Non-pigmented ciliary epithelial cell (primary cell): ENCODE measurements at regions not wholly inside any gene's neighbourhood (a gene's known extent, or its start where the extent isn't known, plus 50 kb on each side); places are given as distances from the start of the nearest gene placed in this dataset.

ENCODE experiments used
- DNase-seq: peaks from one replicate; pipeline ENCODE4 v3.0.0-alpha.2; 2010; ENCODE audit warnings: low read depth

- DNase-seq: no peak
Observed at GRCh38 chr4:38563707-38564495, 100.1 kb upstream of the KLF3 start.

DNA sequence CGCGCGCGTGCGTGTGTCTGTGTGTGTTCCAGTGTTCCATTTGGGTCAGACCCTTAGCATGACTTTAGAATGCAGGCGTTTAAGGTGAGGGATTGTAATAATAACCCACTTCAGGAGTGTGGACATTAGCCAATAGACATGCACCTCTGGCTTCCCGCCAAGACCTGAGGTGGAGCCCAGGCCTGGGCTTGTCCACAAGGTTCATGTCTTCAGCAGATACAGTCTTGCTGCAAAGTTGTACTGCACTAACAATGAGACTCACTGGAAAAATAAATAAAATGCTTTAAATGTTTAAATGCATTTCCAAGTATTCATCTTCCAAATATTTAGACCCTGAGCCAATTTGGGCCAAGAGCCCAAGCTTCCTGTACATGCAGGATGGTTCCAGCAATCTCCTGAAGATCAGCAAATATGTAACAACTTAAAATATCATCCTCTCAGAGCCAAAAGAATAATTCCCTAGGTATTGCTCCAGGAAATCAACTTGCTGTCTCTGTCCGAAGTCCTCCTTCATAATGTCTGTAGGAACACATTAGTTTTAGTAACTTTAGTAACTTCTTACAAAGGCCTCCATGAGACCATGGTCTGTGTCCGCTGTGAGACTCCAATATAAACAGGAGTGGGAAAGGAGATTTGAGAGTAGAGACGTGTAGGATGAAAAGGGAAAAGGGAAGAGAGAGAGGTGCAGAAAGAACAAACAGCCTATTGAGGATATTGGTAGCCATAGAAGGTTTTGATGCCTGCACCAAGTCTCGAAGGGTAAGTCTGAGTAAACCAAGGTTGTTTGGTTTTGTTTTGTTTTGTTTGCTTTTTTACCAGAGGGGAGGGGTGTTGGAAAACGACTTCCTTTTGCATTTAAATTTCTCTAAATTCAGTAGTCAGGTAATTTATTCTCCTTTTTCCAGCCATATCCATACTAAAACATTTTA, 98.5 kb upstream of the KLF3 start:
- DNase-seq: no peak

DNA sequence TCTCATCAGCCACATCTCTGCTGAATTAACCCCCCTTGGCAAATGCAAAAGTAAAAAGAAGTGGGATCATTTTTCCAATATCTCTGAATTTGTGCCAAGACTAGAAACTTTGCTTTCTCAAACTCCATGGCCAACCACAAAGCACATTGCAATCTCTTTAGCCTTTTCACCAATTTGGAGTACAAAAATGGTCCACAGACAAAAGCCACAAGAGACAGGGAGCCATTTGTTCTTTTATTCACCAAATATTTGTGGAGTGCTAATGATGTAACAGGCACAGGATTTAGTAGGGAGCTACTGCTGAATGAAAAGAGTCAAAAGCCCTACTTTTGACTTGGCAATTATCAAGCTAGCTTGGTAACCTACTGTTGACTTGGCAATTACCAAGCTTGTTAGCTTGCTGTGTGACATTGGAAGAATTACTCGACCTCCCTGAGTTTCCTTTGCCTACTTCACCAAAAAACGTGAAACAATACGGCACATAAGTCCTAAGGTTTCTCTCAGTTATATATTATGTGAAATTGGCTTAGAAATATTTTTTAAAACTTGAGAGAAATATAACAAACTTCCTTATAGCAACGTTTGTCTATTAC, 97.1 kb upstream of the KLF3 start:
- DNase-seq: no peak

DNA sequence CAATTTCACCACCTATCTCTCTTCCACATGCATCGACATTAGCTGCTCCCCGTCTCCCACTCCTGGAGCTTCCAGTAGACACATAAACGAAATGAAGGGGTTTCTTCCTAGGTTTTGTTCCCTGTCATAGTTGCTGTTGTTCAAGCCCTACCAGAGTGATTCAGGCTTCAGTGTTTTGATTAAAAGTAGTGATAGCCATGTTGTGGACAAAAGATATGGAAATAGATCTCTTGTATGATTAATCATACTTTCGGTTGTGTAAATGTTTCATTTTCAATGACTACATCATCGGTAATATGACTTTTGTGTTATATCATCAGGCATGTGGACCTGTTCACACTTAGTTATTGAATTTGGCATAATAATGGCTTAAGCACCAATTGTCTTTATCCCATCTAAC, 96.5 kb upstream of the KLF3 start:
- no peak for DNase-seq

- no peak for DNase-seq
Observed at GRCh38 chr4:38568768-38569167, 95.2 kb upstream of the KLF3 start.

DNA sequence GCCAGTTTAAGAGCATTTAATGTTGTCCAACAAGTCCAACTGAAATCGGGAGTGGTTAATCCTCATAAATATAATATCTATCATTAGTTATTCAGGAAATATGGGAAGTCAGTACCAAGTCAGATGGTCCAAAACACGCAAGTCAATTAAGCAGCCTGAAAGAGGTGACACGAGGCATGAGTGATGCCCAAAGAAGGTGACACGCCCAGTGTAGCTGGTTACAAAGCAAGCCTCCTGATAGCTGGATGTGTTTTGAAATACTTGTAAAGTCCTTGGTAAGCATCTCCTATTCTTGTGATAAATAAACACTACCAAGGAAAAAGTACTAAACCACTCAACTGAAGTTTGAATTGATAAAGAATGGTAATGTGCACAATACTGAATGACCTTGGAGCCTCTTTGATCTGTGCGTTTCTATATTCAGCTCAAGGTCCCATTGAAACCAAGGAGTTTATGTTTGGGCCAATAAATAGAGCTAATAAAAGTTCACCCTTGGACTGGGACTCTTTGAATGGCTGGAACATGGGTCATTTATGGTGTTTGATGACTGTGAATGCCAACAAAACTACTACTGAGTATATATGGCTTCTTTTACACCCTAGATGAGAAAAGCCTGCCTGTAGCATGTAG, 93.2 kb upstream of the KLF3 start:
- DNase-seq: no peak

DNA sequence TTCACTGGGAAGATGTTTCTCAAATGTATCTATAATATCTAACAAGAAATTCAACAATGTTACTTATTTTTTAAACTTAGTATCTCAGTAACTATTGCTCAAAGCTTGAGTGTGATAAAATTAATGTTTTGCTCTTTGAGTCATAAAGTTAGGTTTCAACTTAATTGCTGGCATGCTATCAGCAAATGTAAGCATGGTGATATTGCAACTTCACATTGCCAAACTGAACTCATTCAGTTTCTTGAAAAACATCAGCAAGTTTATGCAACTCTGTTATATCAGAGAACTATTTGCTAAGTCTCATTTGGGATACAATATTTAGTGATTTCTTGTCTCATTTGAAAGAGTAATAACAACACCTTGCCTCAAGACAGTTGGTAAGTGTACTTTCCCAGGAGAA, 91.2 kb upstream of the KLF3 start:
- no peak for DNase-seq

GRCh38 chr4:38574559-38575333, 89.3 kb upstream of the KLF3 start:
- DNase-seq: no peak

GRCh38 chr4:38576767-38577166, 87.2 kb upstream of the KLF3 start:
- no peak for DNase-seq

DNA sequence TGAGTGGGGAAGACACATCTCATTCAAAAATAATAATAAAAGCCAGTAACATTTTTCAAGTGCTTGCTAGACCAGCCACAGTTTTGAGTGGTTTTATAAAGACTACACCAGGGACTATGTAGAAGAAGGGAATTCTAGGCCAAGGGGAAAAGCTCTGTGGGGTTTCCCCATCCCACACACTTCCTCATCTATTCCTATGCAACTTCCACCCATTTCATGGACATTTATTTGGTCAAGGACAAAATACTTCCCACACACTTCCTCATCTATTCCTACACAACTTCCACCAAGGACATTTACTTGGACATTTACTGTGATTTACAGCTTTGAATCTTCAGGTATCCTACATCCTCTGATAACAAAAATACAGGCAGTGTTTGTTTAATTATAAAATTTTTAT, 86.5 kb upstream of the KLF3 start:
- DNase-seq: no peak

DNA sequence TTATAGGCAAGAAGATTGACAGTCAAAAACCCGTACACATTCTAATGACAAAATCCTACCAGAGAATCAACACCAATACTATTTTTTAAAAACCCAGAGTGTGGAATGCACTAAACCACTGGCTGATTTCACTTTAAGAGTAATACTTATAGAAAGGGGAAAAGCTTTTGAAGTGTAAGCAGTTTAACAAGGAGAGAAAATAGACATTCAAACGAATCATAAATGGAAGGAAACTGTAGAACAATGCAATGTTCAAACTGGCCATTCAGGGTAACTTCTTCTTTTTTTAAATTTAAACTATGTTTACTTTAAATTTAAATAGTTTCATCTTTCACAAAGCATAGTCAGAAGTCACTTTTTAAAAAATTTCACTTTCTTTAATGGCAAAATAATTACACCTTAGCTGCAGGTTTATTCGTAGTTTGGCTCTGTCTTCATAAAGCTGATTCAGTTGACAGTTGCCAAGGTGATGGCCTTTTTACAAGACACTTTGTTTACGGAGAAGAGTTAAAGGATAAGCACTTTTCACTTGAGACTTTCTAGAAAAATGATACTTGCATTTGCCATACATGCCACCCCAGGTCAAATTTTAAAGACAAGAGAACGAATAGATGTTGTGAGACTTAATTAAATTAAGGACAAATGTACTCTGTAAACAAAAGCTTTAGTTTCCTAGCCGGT, 82.4 kb upstream of the KLF3 start:
- no peak for DNase-seq

DNA sequence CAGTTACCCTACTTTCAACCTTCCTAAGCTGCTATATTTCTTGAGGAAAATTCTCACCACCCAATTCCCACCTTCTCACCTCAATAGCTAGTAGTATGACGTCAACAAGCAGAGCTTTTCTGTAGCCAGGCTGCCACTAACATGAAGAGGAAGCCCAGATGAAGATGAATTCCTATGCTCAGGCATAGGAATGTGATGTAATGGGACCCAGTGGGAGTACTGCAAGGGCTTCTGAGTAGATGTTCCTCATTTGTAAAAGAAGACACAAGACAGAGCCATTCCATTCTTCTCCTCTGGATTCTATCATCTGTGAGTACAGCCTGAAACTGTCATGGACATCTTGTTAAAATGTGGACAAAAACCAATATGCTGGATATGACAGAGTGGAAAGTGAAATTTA, 81.6 kb upstream of the KLF3 start:
- no peak for DNase-seq

DNA sequence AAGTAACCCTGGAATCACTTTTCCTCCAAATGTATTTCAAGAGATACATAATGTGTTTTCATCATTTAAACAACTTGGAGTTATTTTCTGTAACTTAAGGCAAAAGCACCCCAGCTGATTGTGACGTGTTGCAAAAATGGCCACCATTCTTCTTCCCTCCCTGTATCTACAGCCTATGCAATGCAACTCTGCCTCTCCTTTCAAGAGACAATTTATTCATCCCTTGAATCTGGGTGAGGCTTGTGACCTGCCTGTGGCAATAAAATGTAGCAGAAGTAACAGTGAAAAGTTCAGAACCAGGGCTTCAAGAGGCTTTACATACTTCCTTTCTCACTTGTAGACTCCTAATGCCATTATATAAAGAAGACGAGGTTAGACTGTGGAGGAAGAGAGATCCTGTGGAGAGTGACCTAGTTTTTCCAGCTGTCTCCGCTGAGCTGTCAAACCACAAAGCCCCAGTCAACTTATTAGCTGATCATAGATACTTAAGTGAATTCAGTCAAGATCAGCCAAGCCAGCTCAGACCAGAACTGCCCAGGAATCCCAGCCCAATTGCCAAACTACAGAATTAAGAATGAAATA, 81.0 kb upstream of the KLF3 start:
- no peak for DNase-seq

DNA sequence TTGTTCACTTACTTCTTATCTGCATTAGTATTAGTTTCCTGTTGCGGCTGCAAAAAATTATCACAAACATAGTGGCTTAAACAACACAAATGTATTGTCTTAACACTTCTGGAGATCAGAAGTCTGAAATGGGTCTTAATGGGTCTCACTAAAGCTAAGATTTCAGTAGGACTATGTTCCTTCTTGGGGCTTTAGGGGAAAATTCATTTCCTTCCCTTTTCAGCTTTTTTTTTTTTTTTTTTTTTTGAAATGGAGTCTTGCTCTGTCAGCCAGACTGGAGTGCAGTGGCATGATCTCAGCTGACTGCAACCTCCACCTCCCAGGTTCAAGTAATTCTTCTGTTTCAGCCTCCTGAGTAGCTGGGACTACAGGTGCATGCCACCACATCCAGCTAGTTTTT, 78.1 kb upstream of the KLF3 start:
- DNase-seq: no peak

DNA sequence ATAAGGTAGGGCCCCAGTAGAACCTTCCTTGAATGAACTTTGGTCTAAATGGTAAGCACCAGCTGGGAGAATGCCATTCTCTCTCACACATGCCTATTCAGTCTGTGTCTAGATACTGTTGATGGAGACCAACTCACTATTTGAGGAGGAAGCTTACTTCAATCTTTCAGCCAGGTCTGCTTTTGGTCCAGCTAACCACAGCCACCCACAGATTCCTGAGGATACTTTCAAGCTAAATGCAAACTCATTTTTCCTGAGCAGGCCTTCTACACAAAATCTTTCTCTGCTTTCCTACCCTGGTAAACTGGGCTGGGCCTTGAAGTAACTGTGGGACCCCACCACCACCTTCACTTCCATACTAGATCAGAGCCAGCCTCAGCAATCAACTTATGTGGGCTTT, 76.9 kb upstream of the KLF3 start:
- DNase-seq: no peak

DNA sequence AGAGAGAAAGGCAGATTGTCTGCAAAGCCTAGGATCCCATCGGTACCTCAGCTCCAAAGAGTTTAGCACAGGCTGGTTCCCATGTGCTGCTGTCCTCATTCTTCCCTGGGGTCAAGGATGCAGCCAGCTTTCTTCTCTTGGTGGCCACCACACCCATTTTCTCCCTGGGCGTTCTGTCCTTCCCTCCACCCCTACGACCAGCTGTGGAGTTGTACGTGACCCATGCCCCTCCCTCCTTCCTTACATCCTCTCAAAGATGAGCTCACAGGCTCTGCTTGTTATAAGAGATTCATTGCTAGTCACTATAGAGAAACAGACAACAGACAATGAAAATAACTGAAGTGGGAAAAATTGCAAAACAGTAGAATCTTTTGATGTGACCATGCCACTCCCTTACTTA, 74.0 kb upstream of the KLF3 start:
- no peak for DNase-seq

GRCh38 chr4:38591617-38592337, 72.2 kb upstream of the KLF3 start:
- no peak for DNase-seq

GRCh38 chr4:38598489-38598888, 65.5 kb upstream of the KLF3 start:
- no peak for DNase-seq

GRCh38 chr4:38600575-38600974, 63.4 kb upstream of the KLF3 start:
- no peak for DNase-seq
